ENCODE measurements at regions not wholly inside any gene's neighbourhood (a gene's known extent, or its start where the extent isn't known, plus 50 kb on each side); places are given as distances from the start of the nearest gene placed in this dataset.

DNA sequence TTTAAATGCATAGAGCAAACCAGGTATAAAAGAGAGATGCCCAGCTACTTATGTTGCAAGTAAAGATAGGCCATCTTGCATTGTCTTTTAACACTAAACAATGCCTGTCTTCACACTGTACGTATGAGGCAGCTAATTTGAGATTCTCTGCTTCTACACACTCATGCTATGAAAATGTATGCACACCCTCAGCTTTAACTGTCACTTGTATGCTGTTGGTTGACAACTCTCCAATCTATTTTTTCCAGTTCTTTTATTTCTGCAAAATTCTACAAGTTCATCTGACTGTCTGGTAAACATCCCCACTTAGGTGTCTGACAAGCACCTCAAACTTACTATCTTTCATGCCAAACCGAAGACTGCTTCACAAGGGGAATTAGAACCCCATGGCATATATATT lies 131.7 kb upstream of the SOX9 start (continued):
- TF ChIP-seq GABPA (IDR thresholded peaks at IDR 0.05 in 1 of 2, conservative IDR thresholded peaks at IDR 0.05 in 1 of 2) (no peak), JUND (IDR thresholded peaks at IDR 0.05) (no peak), RAD21 (IDR thresholded peaks at IDR 0.05) (no peak), ATF3 (IDR thresholded peaks at IDR 0.05) (no peak)

DNA sequence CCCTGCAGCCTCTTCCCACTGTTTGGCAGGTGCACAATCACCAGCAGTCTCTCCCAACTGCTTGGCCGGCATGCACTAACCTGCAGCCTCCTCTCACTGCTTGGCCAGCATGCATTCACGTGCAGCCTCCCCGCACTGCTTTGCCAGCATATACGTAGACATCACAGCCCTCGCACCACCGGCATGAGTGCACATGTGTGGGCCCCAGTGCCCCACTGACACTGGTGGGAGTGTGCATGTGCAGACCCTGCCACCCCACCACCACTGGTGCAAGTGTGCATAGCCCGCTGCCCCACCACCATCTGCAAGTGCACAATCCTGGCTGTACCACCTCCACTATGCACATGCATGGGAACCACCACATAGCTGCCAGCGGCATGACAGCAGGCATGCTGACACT lies 127.5 kb upstream of the SOX9 start:
- no peaks in the 10 kb centered on the region for H3K9me3 ChIP-seq (ENCODE audit: control insufficient read depth in 4 of 4, low read length in 3 of 4)
- no peak overlapping the region for H3K27ac ChIP-seq (ENCODE audit: low read depth in 1 of 2, low read length in 2 of 2)
- DNase-seq (ENCODE audit: low spot score) = no peak
- TF ChIP-seq REST (IDR thresholded peaks at IDR 0.05) (no peak), SP1 (IDR thresholded peaks at IDR 0.05) (no peak), RAD21 (IDR thresholded peaks at IDR 0.05) (no peak), FOXA1 (IDR thresholded peaks at IDR 0.05) (no peak)
- TF ChIP-seq, protein P1, sequence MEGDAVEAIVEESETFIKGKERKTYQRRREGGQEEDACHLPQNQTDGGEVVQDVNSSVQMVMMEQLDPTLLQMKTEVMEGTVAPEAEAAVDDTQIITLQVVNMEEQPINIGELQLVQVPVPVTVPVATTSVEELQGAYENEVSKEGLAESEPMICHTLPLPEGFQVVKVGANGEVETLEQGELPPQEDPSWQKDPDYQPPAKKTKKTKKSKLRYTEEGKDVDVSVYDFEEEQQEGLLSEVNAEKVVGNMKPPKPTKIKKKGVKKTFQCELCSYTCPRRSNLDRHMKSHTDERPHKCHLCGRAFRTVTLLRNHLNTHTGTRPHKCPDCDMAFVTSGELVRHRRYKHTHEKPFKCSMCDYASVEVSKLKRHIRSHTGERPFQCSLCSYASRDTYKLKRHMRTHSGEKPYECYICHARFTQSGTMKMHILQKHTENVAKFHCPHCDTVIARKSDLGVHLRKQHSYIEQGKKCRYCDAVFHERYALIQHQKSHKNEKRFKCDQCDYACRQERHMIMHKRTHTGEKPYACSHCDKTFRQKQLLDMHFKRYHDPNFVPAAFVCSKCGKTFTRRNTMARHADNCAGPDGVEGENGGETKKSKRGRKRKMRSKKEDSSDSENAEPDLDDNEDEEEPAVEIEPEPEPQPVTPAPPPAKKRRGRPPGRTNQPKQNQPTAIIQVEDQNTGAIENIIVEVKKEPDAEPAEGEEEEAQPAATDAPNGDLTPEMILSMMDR (IDR thresholded peaks at IDR 0.05; ENCODE audit: low read depth, low read length, missing input control) = no peak
- H3K4me1 ChIP-seq (ENCODE audit: control insufficient read depth in 4 of 4, insufficient read depth in 4 of 4, low read length in 3 of 4) = no peaks in the 10 kb centered on the region
- no peak overlapping the region for H3K4me3 ChIP-seq (ENCODE audit: low read depth in 1 of 3, low read length in 3 of 3)
- WGBS = 95% methylated on average over 8 of the region's 8 CpGs
- no peak overlapping the region for H3K9ac ChIP-seq (ENCODE audit: low read depth in 1 of 2, low read length in 2 of 2)
- no peaks in the 10 kb centered on the region for H3K36me3 ChIP-seq (ENCODE audit: control insufficient read depth in 4 of 4, insufficient read depth in 3 of 4, low read depth in 1 of 4, low read length in 3 of 4)
- peaks cover 0 to 2% (median 0%) of the 10 kb centered on the region in 4 donors for H3K27me3 ChIP-seq (ENCODE audit: control insufficient read depth in 4 of 4, insufficient read depth in 4 of 4, low read length in 3 of 4)

- H3K27ac ChIP-seq (ENCODE audit: low read depth in 1 of 2, low read length in 2 of 2) = no peak overlapping the region
- WGBS = 62% methylated on average over 2 of the region's 2 CpGs
Measured at GRCh38 chr17:71995590-71995989, 125.2 kb upstream of the SOX9 start.

More at GRCh38 chr17:71995590-71995989, 125.2 kb upstream of the SOX9 start:
- H3K36me3 ChIP-seq (ENCODE audit: control insufficient read depth in 4 of 4, insufficient read depth in 3 of 4, low read depth in 1 of 4, low read length in 3 of 4) = no peaks in the 10 kb centered on the region
- no peak for DNase-seq (ENCODE audit: low spot score)
- H3K4me1 ChIP-seq (ENCODE audit: control insufficient read depth in 4 of 4, insufficient read depth in 4 of 4, low read length in 3 of 4) = no peaks in the 10 kb centered on the region
- TF ChIP-seq MAX (IDR thresholded peaks at IDR 0.05) = no peak
- TF ChIP-seq YY1 (IDR thresholded peaks at IDR 0.05) = no peak
- no peak for TF ChIP-seq RXRA (IDR thresholded peaks at IDR 0.05)
- TF ChIP-seq TAF1 (conservative IDR thresholded peaks at IDR 0.05) = no peak
- TF ChIP-seq RAD21 (IDR thresholded peaks at IDR 0.05) = no peak
- no peak for TF ChIP-seq HNF4G (IDR thresholded peaks at IDR 0.05)
- TF ChIP-seq ZBTB33 (IDR thresholded peaks at IDR 0.05) = no peak
- no peaks in the 10 kb centered on the region for H3K9me3 ChIP-seq (ENCODE audit: control insufficient read depth in 4 of 4, low read length in 3 of 4)
- H3K4me3 ChIP-seq (ENCODE audit: low read depth in 1 of 3, low read length in 3 of 3) = no peak overlapping the region
- no peak overlapping the region for H3K9ac ChIP-seq (ENCODE audit: low read depth in 1 of 2, low read length in 2 of 2)
- peaks cover 0 to 2% (median 0%) of the 10 kb centered on the region in 4 donors for H3K27me3 ChIP-seq (ENCODE audit: control insufficient read depth in 4 of 4, insufficient read depth in 4 of 4, low read length in 3 of 4)

Data from liver (tissue), 8 donors.